ENCODE measurements at regions not wholly inside any gene's neighbourhood (a gene's known extent, or its start where the extent isn't known, plus 50 kb on each side); places are given as distances from the start of the nearest gene placed in this dataset.

DNA sequence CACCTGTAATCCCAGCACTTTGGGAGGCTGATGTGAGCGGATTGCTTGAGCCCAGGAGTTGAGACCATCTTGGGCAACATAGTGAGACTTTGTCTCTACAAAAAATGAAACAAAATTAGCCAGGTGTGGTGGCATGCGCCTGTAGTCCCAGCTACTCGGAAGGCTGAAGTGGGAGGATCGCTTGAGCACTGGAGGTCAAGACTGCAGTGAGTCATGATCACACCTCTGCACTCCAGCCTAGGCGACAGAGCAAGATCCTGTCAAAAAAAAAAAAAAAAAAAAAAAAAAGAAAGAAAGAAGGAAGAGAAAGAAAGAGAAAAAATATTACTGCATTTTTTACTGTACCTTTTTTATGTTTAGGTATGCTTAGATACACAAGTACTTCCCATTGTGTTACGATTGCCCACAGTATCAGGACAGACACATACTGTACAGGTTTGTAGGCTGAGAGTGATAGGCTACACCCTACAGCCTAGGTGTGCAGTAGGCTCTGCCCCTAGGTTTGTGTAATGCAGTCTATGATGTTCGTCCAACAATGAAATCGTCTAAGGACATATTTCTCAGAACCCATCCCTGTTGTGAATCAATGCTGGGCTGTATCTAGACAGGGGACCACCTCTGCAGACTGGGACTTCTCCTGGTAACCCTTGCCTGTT lies 160.4 kb upstream of the PWP1 start:
- no peak for DNase-seq (ENCODE audit: low read depth)

GRCh38 chr12:107525719-107526554 lies 159.7 kb upstream of the PWP1 start:
- DNase-seq (ENCODE audit: low read depth), result no peak

GRCh38 chr12:107526555-107527180 lies 158.9 kb upstream of the PWP1 start:
- DNase-seq (ENCODE audit: low read depth), result no peak

DNA sequence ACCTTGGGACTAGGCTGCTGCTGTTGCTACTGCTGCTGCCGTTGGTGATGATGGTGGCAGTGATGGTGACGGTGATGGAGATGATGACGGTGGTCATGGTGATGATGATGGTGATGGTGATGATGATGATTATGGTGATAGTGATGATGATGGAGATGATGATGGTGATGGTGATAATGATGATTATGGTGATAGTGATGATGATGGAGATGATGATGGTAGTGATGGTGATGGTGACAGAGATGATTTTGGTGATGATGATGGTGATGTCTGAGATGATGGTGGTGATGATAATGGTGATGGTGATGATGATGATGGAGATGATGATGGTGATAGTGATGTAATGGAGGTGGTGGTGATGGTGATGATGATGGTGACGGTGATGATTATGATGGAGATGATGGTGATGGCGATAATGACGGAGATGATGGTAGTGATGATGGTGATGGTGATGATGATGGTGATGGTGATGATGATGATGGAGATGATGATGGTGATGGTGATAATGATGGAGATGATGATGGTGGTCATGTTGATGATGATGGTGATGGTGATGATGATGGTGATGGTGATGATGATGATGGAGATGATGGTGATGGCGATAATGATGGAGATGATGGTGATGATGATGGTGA lies 156.8 kb upstream of the PWP1 start:
- DNase-seq (ENCODE audit: low read depth), result no peak

- DNase-seq (ENCODE audit: low read depth), result no peak
Observed at GRCh38 chr12:107529991-107530390, 155.6 kb upstream of the PWP1 start.

- peak; percentile 9 for DNase-seq (ENCODE audit: low read depth)
Observed at GRCh38 chr12:107530701-107531100, 154.9 kb upstream of the PWP1 start.

DNA sequence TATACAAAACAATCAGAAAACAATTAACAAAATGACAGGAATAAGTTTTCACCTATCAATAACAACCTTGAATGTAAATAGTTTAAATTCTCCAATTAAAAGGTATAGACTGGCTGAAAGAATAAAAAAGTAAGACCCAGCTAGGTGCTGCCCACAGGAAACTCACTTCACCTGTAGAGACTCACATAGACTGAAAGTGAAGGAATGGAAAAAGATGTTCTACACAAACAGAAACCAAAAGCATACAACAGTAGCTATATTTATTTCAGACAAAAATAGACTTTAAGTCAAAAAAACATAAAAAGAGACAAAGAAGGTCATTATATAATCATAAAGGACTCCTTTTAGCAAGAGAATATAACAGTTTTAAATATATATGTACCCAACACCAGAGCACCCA lies 152.4 kb upstream of the PWP1 start:
- no peak for DNase-seq (ENCODE audit: low read depth)

DNA sequence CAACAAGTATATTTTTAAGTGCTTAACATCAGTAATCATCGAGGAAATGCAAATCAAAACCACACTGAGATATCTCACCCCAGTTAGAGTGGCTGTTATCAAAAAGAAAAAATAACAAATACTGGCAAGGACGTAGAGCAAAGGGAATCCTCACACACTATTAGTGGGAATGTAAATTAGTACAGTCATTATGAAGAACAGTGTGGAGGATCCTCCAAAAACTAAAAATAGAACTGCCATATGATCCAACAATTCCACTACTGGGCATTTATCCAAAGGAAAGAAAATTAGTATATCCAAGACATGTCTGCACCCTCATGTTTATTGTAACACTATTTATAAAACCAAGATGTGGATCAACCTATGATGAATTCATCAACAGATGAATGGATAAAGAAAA lies 149.0 kb upstream of the PWP1 start:
- DNase-seq (ENCODE audit: low read depth), result no peak

DNA sequence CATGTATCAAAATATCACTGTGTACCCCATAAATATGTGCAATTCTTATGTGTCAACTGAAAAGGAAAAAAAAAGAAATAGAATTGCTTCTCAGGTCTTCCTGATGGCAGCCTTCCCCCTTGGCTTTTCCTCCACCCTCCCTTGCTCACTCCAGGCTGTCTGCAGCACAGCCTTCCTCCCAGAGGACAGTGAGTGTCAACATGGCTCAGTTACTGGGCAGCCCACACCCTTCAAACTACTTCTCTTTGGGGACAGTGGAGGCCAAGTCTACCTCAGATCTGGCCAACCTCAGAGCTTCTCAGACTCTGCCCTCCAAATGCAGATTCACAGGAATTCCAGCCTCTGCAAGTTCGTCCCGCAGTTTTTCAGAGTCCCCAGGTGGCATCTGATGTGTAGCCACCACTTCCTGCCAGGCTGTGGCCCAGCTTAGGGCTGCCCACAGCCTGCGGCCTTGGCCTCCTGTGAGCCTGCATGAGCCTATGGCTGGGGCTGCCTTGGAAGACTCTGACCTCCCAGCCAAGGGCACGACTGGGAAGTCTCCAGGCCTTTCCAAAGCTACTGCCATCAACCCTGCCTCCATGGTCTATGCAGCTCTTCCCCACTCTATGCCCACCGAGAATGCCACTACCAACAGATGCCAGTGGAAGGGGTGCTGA lies 148.0 kb upstream of the PWP1 start:
- no peak for DNase-seq (ENCODE audit: low read depth)

DNA sequence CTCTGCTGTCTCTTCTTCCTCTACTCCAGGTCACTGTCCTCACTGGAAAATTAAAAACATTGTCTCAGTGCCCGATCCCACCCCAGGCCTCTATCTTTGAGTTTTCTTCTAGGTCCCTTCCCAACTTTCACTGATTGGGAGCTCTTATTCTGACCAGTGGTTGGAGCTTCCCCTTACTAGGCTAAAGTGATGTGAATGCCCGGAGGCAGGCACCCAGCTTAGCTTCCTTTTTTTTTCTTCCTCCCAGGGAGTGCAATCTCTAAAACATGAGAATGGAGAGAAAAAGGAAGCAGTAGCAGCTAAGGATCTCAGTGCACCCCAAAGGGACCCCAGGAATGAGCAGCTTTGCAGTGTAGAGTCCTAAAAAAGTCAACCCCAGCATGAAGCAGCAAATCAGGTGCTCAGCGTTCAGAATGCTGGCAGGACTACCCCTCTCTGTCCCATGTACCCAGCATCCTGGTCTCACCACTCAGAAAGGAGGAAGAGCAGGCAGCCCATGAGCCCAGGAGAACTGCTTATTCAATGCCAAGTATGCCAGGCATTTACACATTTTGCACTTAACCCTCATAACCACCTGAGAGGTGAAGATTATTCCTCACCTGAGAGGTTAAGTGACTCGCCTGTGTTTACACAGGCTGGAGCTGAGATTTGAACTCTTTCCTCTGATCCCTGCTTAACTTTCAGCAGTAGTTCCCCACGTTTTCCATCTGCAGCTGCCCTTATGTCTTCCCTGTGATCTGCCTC lies 146.2 kb upstream of the PWP1 start:
- no peak for DNase-seq (ENCODE audit: low read depth)

DNA sequence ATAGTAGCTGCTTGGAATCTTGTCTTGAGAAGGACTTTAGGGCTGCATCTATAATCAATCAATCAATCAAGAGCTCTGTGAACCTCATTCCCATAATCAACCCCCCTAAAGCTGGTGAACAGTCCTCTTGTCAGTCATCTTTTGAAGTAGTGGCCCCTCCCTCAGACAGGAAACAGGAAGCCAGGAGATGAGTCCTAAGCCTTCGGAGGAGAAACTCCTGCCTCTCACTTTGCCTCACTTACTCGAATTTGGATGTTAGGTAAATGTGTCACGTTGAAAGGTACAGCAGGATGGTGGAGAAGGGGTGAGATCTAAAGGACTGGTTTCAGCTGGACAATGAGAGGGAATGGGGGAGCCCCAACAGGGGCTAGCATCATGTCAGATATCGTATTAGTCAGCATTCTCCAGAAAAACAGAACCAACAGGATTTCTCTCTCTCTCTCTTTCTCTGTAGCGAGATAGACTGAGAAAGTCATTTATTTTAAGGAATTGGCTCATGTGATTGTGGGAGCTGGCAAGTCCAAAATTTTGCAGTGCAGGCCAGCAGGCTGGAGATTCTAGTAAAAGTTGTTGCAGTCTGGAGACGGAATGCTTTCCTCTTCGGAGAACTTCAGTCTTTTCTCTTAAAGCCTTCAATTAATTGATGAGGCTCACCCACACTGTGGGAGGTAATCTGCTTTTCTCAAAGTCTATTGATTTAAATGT lies 144.4 kb upstream of the PWP1 start:
- DNase-seq (ENCODE audit: low read depth), result no peak

- DNase-seq (ENCODE audit: low read depth), result no peak
Observed at GRCh38 chr12:107543416-107543815, 142.2 kb upstream of the PWP1 start.

- DNase-seq (ENCODE audit: low read depth), result no peak
Observed at GRCh38 chr12:107543841-107544240, 141.8 kb upstream of the PWP1 start.

- DNase-seq (ENCODE audit: low read depth), result no peak
Observed at GRCh38 chr12:107544937-107545336, 140.7 kb upstream of the PWP1 start.

- DNase-seq (ENCODE audit: low read depth), result no peak
Observed at GRCh38 chr12:107545737-107546353, 139.8 kb upstream of the PWP1 start.

- no peak for DNase-seq (ENCODE audit: low read depth)
Observed at GRCh38 chr12:107547389-107547788, 138.2 kb upstream of the PWP1 start.

GRCh38 chr12:107549651-107550480 lies 135.7 kb upstream of the PWP1 start:
- DNase-seq (ENCODE audit: low read depth), result no peak

DNA sequence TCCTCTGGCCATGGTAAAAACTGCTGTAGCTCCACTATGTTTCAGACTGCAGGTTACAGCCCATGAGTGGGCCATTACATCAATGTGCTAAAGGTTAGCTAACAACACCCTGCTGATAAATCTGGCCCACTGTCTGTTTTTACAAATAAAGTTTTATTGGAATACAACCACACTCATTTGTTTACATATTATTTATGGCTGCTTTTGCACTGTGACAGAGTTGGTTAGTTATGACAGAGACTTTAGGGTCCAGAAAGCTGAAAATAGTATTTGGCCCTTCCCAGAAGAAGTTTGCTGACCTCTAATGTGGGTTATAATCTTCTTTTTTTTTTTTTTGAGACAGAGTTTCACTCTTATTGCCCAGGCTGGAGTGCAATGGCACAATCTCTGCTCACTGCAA lies 134.2 kb upstream of the PWP1 start:
- no peak for DNase-seq (ENCODE audit: low read depth)

- DNase-seq (ENCODE audit: low read depth), result no peak
Observed at GRCh38 chr12:107552263-107552662, 133.3 kb upstream of the PWP1 start.
